HepG2 (cell line): ENCODE measurements at regions not wholly inside any gene's neighbourhood (a gene's known extent, or its start where the extent isn't known, plus 50 kb on each side); places are given as distances from the start of the nearest gene placed in this dataset.
A peak's percentile ranks its signal among the peaks of the same experiment; 100 is the strongest.

ENCODE experiments used
- KAT7 ChIP-seq: IDR thresholded peaks from 2 replicates; pipeline ENCODE4 v1.6.1; 2018; ENCODE audit warnings: borderline replicate concordance, missing compliant biosample characterization
- MIER2 ChIP-seq: IDR thresholded peaks from 2 replicates; pipeline ENCODE4 v1.6.1; 2016; ENCODE audit warnings: missing biosample characterization, missing genetic modification reagents
- MXD4 ChIP-seq: IDR thresholded peaks from 2 replicates; pipeline ENCODE4 v1.6.1; 2016; ENCODE audit warnings: mild to moderate bottlenecking, missing biosample characterization, missing genetic modification reagents
- NCOA5 ChIP-seq: sonication (generic); formaldehyde crosslinking; IDR thresholded peaks from 2 replicates; pipeline ENCODE4 v1.4.0; 2020; ENCODE audit warnings: missing genetic modification reagents
- NPAS2 ChIP-seq: sonication (generic); formaldehyde crosslinking; IDR thresholded peaks from 2 replicates; pipeline ENCODE4 v1.8.0; 2022; ENCODE audit warnings: mild to moderate bottlenecking, missing genetic modification reagents, borderline replicate concordance
- RAD51 ChIP-seq: fragments of 450-650 bp; IDR thresholded peaks from 2 replicates; pipeline ENCODE4 v1.6.1; 2016; ENCODE audit warnings: borderline replicate concordance
- SMAD9 ChIP-seq: sonication (generic); formaldehyde crosslinking; IDR thresholded peaks from 2 replicates; pipeline ENCODE4 v1.5.1; 2020; ENCODE audit warnings: mild to moderate bottlenecking, missing genetic modification reagents
- TCF12 ChIP-seq, 2 experiments: fragments of 450-650 bp in 1 of 2; sonication (generic) in 1 of 2; formaldehyde crosslinking in 1 of 2; IDR thresholded peaks; 2 replicates each; pipeline versions ENCODE4 v1.6.1 to v1.8.0; 2017 to 2022; ENCODE audit warnings: antibody characterized with exemption in 1 of 2, mild to moderate bottlenecking in 1 of 2, missing genetic modification reagents in 1 of 2, moderate library complexity in 1 of 2
- ZBTB8A ChIP-seq: sonication (generic); formaldehyde crosslinking; IDR thresholded peaks from 2 replicates; pipeline ENCODE4 v1.4.0; 2020; ENCODE audit warnings: mild to moderate bottlenecking, low read depth, missing genetic modification reagents, borderline replicate concordance
- ZNF17 ChIP-seq: sonication (generic); formaldehyde crosslinking; IDR thresholded peaks from 2 replicates; pipeline ENCODE4 v1.5.0; 2020; ENCODE audit warnings: mild to moderate bottlenecking, missing genetic modification reagents
- ZNF205 ChIP-seq: IDR thresholded peaks from 2 replicates; pipeline ENCODE4 v1.6.1; 2018; ENCODE audit warnings: missing biosample characterization, missing genetic modification reagents
- TF ChIP-seq, protein P1 (sequence below): sonication (generic); formaldehyde crosslinking; IDR thresholded peaks from 2 replicates; pipeline ENCODE4 v1.4.0; 2020; ENCODE audit warnings: mild to moderate bottlenecking, missing genetic modification reagents, borderline replicate concordance
- TF ChIP-seq, protein P2 (sequence below): sonication (generic); formaldehyde crosslinking; IDR thresholded peaks from 2 replicates; pipeline ENCODE4 v1.4.0; 2020; ENCODE audit warnings: missing genetic modification reagents, borderline replicate concordance
- TF ChIP-seq, protein P3 (sequence below): fragments of 450-650 bp; IDR thresholded peaks from 2 replicates; pipeline ENCODE4 v1.6.1; 2017; ENCODE audit warnings: mild to moderate bottlenecking
- TF ChIP-seq, protein P4 (sequence below): sonication (generic); formaldehyde crosslinking; IDR thresholded peaks from 2 replicates; pipeline ENCODE4 v1.5.1; 2020; ENCODE audit warnings: mild to moderate bottlenecking, missing genetic modification reagents, moderate library complexity
- TF ChIP-seq, protein P5 (sequence below): IDR thresholded peaks from 2 replicates; pipeline ENCODE4 v1.6.1; 2012; ENCODE audit warnings: low read depth, low read length, improper control_type of control experiment

DNA sequence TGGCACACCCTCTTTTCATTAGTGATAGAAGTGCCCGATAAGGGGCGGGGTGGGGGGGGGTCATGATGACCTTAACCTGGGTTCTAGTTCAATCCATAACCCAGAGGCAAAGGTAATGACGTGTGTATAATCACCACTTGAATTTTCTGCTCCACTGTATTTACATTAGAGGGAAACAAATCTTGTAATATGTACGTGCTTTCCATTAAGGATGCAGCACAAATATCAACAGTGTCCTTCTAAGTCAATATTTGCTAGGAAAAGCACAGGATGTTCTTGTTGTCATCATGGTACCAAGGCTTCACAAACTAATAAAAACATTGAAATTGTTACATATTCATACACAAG lies 121.2 kb upstream of the SLC38A2 start (continued):
- TF ChIP-seq, protein P1, sequence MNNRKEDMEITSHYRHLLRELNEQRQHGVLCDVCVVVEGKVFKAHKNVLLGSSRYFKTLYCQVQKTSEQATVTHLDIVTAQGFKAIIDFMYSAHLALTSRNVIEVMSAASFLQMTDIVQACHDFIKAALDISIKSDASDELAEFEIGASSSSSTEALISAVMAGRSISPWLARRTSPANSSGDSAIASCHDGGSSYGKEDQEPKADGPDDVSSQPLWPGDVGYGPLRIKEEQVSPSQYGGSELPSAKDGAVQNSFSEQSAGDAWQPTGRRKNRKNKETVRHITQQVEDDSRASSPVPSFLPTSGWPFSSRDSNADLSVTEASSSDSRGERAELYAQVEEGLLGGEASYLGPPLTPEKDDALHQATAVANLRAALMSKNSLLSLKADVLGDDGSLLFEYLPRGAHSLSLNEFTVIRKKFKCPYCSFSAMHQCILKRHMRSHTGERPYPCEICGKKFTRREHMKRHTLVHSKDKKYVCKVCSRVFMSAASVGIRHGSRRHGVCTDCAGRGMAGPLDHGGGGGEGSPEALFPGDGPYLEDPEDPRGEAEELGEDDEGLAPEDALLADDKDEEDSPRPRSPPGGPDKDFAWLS: no peak
- no peak for TF ChIP-seq MIER2 (CRISPR knock-in tag)
- TF ChIP-seq SMAD9: no peak
- TF ChIP-seq TCF12 (IDR thresholded peaks at IDR 0.05): no peak
- TF ChIP-seq TCF12 (CRISPR knock-in tag; IDR thresholded peaks at IDR 0.05): peak; percentile 57
- TF ChIP-seq ZNF205 (CRISPR knock-in tag): peak; percentile 42; the same call in 1 of the 2 replicates
- TF ChIP-seq MXD4 (CRISPR knock-in tag): no peak
- TF ChIP-seq ZNF17 (CRISPR knock-in tag): no peak
- TF ChIP-seq, protein P2, sequence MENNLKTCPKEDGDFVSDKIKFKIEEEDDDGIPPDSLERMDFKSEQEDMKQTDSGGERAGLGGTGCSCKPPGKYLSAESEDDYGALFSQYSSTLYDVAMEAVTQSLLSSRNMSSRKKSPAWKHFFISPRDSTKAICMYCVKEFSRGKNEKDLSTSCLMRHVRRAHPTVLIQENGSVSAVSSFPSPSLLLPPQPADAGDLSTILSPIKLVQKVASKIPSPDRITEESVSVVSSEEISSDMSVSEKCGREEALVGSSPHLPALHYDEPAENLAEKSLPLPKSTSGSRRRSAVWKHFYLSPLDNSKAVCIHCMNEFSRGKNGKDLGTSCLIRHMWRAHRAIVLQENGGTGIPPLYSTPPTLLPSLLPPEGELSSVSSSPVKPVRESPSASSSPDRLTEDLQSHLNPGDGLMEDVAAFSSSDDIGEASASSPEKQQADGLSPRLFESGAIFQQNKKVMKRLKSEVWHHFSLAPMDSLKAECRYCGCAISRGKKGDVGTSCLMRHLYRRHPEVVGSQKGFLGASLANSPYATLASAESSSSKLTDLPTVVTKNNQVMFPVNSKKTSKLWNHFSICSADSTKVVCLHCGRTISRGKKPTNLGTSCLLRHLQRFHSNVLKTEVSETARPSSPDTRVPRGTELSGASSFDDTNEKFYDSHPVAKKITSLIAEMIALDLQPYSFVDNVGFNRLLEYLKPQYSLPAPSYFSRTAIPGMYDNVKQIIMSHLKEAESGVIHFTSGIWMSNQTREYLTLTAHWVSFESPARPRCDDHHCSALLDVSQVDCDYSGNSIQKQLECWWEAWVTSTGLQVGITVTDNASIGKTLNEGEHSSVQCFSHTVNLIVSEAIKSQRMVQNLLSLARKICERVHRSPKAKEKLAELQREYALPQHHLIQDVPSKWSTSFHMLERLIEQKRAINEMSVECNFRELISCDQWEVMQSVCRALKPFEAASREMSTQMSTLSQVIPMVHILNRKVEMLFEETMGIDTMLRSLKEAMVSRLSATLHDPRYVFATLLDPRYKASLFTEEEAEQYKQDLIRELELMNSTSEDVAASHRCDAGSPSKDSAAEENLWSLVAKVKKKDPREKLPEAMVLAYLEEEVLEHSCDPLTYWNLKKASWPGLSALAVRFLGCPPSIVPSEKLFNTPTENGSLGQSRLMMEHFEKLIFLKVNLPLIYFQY (CRISPR knock-in tag): peak; percentile 59; the same call in 1 of the 2 replicates
- TF ChIP-seq, protein P3, sequence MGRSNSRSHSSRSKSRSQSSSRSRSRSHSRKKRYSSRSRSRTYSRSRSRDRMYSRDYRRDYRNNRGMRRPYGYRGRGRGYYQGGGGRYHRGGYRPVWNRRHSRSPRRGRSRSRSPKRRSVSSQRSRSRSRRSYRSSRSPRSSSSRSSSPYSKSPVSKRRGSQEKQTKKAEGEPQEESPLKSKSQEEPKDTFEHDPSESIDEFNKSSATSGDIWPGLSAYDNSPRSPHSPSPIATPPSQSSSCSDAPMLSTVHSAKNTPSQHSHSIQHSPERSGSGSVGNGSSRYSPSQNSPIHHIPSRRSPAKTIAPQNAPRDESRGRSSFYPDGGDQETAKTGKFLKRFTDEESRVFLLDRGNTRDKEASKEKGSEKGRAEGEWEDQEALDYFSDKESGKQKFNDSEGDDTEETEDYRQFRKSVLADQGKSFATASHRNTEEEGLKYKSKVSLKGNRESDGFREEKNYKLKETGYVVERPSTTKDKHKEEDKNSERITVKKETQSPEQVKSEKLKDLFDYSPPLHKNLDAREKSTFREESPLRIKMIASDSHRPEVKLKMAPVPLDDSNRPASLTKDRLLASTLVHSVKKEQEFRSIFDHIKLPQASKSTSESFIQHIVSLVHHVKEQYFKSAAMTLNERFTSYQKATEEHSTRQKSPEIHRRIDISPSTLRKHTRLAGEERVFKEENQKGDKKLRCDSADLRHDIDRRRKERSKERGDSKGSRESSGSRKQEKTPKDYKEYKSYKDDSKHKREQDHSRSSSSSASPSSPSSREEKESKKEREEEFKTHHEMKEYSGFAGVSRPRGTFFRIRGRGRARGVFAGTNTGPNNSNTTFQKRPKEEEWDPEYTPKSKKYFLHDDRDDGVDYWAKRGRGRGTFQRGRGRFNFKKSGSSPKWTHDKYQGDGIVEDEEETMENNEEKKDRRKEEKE: no peak
- TF ChIP-seq, protein P4, sequence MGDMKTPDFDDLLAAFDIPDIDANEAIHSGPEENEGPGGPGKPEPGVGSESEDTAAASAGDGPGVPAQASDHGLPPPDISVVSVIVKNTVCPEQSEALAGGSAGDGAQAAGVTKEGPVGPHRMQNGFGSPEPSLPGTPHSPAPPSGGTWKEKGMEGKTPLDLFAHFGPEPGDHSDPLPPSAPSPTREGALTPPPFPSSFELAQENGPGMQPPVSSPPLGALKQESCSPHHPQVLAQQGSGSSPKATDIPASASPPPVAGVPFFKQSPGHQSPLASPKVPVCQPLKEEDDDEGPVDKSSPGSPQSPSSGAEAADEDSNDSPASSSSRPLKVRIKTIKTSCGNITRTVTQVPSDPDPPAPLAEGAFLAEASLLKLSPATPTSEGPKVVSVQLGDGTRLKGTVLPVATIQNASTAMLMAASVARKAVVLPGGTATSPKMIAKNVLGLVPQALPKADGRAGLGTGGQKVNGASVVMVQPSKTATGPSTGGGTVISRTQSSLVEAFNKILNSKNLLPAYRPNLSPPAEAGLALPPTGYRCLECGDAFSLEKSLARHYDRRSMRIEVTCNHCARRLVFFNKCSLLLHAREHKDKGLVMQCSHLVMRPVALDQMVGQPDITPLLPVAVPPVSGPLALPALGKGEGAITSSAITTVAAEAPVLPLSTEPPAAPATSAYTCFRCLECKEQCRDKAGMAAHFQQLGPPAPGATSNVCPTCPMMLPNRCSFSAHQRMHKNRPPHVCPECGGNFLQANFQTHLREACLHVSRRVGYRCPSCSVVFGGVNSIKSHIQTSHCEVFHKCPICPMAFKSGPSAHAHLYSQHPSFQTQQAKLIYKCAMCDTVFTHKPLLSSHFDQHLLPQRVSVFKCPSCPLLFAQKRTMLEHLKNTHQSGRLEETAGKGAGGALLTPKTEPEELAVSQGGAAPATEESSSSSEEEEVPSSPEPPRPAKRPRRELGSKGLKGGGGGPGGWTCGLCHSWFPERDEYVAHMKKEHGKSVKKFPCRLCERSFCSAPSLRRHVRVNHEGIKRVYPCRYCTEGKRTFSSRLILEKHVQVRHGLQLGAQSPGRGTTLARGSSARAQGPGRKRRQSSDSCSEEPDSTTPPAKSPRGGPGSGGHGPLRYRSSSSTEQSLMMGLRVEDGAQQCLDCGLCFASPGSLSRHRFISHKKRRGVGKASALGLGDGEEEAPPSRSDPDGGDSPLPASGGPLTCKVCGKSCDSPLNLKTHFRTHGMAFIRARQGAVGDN (CRISPR knock-in tag): no peak
- TF ChIP-seq, protein P5, sequence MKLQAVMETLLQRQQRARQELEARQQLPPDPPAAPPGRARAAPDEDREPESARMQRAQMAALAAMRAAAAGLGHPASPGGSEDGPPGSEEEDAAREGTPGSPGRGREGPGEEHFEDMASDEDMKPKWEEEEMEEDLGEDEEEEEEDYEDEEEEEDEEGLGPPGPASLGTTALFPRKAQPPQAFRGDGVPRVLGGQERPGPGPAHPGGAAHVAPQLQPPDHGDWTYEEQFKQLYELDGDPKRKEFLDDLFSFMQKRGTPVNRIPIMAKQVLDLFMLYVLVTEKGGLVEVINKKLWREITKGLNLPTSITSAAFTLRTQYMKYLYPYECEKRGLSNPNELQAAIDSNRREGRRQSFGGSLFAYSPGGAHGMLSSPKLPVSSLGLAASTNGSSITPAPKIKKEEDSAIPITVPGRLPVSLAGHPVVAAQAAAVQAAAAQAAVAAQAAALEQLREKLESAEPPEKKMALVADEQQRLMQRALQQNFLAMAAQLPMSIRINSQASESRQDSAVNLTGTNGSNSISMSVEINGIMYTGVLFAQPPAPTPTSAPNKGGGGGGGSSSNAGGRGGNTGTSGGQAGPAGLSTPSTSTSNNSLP: peak; percentile 97
- peak; percentile 50; the same call in 1 of the 2 replicates for TF ChIP-seq ZBTB8A (CRISPR knock-in tag)
- no peak for TF ChIP-seq KAT7
- no peak for TF ChIP-seq NPAS2 (CRISPR knock-in tag)
- no peak for TF ChIP-seq NCOA5 (CRISPR knock-in tag)
- no peak for TF ChIP-seq RAD51
